ENCODE measurements at regions not wholly inside any gene's neighbourhood (a gene's known extent, or its start where the extent isn't known, plus 50 kb on each side); places are given as distances from the start of the nearest gene placed in this dataset.
A peak's percentile ranks its signal among the peaks of the same experiment; 100 is the strongest.

DNA sequence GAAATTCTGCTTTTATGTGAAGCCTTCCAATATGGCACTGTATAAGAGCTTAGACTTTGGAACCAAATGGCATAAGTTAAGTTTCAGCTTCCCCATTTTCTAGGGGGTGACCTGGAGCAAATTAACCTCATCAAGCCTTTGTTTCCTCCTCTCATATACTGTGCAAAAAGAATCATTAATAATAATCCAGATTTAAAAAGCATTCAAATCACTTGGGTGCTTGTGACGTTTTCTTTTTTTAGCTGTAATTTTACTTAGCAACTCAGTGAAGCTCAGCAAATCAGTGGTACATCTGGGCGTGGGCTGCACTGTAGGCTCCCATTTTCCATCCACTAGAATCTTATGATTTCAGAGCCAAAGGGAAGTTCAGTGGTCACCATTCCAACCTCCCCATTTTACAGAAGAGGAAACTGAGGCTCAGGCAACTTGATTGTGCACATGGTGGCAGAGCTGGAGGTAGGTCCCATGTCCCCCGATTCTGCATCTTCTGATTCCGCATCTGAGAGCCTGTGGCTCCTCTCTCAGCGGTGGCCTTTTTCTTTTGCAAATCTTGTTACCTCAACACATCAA lies 131.2 kb downstream of the SNAPC1 start:
- WGBS, 4 donors = 68 to 86% (median 78%) methylated on average over 5 of the region's 5 CpGs
- Histone ChIP-seq H3K27me3 (no peaks in the 10 kb centered on the region), H3K36me3 (replicated peaks in 1 of 2) (no peaks in the 10 kb centered on the region), H3K4me3 (no peak overlapping the region), H3K9me3 (replicated peaks in 1 of 3) (no peaks in the 10 kb centered on the region), H3K4me1 (replicated peaks in 1 of 2) (no peaks in the 10 kb centered on the region), H3K27ac (no peak overlapping the region)
- no peak for DNase-seq
- intact Hi-C loops (cut with DNase I) = loop anchor here in 1 of 2 donors (10.0 kb wide), 1 partner anchor 231 kb away; no protein-coding TSS in a partner anchor
- TF ChIP-seq, protein P1, sequence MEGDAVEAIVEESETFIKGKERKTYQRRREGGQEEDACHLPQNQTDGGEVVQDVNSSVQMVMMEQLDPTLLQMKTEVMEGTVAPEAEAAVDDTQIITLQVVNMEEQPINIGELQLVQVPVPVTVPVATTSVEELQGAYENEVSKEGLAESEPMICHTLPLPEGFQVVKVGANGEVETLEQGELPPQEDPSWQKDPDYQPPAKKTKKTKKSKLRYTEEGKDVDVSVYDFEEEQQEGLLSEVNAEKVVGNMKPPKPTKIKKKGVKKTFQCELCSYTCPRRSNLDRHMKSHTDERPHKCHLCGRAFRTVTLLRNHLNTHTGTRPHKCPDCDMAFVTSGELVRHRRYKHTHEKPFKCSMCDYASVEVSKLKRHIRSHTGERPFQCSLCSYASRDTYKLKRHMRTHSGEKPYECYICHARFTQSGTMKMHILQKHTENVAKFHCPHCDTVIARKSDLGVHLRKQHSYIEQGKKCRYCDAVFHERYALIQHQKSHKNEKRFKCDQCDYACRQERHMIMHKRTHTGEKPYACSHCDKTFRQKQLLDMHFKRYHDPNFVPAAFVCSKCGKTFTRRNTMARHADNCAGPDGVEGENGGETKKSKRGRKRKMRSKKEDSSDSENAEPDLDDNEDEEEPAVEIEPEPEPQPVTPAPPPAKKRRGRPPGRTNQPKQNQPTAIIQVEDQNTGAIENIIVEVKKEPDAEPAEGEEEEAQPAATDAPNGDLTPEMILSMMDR (IDR thresholded peaks at IDR 0.05) = no peak
- TF ChIP-seq POLR2A (IDR thresholded peaks at IDR 0.05) = no peak

DNA sequence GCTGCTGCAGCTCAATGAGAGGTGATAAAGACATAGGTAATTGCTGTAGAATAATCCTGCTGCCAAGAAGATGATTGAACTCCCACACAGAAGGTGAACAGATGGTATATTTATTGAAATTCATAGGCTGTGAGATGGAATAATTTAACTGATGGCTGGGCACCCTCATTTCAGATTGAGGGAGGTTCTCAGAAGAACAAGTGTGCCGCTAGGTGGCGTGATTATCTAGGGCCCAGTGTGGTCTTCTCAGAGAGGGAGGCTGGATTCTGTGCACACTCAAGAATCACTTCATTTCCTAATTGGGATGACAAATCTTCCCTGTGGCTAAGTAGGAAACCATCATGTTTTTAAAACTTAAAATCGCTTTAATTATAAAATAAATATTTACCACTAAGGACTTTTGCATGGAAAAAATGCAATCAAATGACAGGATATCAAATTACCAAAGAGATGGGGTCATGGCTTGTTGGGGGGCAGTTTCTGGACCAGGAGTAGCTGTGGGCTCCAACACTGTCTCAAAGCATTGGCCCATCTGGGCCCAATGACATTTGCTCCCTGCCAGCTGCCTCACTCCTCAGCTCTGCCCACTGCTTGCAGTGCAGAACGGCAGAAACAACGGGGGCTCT lies 132.3 kb downstream of the SNAPC1 start:
- Histone ChIP-seq H3K9me3 (replicated peaks in 1 of 3) (no peaks in the 10 kb centered on the region), H3K4me1 (replicated peaks in 1 of 2) (no peaks in the 10 kb centered on the region), H3K27me3 (no peaks in the 10 kb centered on the region), H3K36me3 (replicated peaks in 1 of 2) (no peaks in the 10 kb centered on the region), H3K4me3 (no peak overlapping the region), H3K27ac (no peak overlapping the region)
- WGBS, 4 donors = 43 to 51% (median 46%) methylated on average over 5 of the region's 5 CpGs
- no peak for TF ChIP-seq POLR2A (IDR thresholded peaks at IDR 0.05)
- TF ChIP-seq, protein P1 (IDR thresholded peaks at IDR 0.05) = peak; percentile 31 to 68 (median 47)
- intact Hi-C loops (cut with DNase I) = loop anchor here in 1 of 2 donors (10.0 kb wide), 1 partner anchor 230 kb away; no protein-coding TSS in a partner anchor
- peak; percentile 27 to 80 (median 62) for DNase-seq

DNA sequence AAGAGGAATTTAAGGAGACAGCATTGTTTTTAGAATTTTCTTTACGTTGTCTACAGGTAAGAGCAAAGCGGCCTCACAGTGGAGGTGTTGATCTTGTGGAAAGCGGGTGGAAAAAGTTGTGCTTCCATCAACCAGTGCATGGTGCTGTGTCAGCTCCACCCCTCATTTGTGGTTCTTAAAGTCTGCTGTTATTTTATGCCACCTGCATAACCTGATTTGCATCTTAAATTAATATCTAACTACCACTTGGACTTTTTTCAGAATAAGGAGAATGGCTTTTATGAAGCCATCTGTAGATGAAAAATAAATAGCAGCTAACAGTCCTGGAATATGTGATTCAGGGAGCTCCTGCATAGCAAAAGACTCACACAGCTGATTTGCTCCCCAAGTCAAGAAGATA lies 135.1 kb downstream of the SNAPC1 start:
- intact Hi-C loops (cut with DNase I) = loop anchor here in 1 of 2 donors (10.0 kb wide), 1 partner anchor 228 kb away; no protein-coding TSS in a partner anchor
- Histone ChIP-seq H3K27me3 (no peaks in the 10 kb centered on the region), H3K9me3 (replicated peaks in 1 of 3) (no peaks in the 10 kb centered on the region), H3K4me3 (no peak overlapping the region), H3K4me1 (replicated peaks in 1 of 2) (no peaks in the 10 kb centered on the region), H3K36me3 (replicated peaks in 1 of 2) (no peaks in the 10 kb centered on the region), H3K27ac (no peak overlapping the region)
- 89 to 97% (median 91%) methylated on average over 3 of the region's 3 CpGs for whole genome bisulfite sequencing, 4 donors
- DNase-seq = no peak
- TF ChIP-seq POLR2A (IDR thresholded peaks at IDR 0.05) = no peak
- TF ChIP-seq, protein P1 (IDR thresholded peaks at IDR 0.05) = no peak

DNA sequence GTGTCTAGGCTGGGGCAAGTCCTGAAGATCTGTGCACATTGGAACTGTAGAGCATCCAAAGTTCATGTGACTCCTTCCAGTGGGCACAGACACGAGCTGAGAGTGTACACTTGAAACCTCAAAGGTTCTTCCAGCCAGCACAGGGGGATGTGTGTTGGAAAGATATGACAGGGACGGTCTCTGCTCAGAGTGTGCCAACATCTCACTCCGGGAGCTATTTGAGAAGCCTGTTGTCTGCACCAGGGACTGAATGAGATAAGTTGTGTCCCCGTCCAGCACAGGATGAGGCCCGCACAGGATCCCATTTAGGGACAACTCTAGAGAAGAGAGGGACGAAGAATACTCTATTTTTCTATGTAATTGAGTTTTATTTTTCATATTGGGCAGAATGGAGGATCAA lies 136.3 kb downstream of the SNAPC1 start:
- Histone ChIP-seq H3K27me3 (no peaks in the 10 kb centered on the region), H3K27ac (no peak overlapping the region), H3K4me3 (no peak overlapping the region), H3K9me3 (replicated peaks in 1 of 3) (no peaks in the 10 kb centered on the region), H3K4me1 (replicated peaks in 1 of 2) (no peaks in the 10 kb centered on the region), H3K36me3 (replicated peaks in 1 of 2) (no peaks in the 10 kb centered on the region)
- no peak for DNase-seq
- intact Hi-C loops (cut with DNase I) = loop anchor here in 1 of 2 donors (10.0 kb wide), 1 partner anchor 226 kb away; no protein-coding TSS in a partner anchor
- WGBS, 4 donors = 70 to 83% (median 75%) methylated on average over 6 of the region's 6 CpGs
- TF ChIP-seq POLR2A (IDR thresholded peaks at IDR 0.05) = no peak
- TF ChIP-seq, protein P1 (IDR thresholded peaks at IDR 0.05) = no peak

Measured in adrenal gland (tissue), 9 donors.